Mononuclear cell (primary cell): ENCODE measurements at regions not wholly inside any gene's neighbourhood (a gene's known extent, or its start where the extent isn't known, plus 50 kb on each side); places are given as distances from the start of the nearest gene placed in this dataset.
A peak's percentile ranks its signal among the peaks of the same experiment; 100 is the strongest.

Experiments used
- H3K27me3 ChIP-seq: 2 replicates; pipeline ENCODE4 v1.6.0; 2011; ENCODE audit warnings: low read length, control low read depth; ENCODE audit not compliant: insufficient read depth
- H3K4me1 ChIP-seq: 2 replicates; pipeline ENCODE4 v1.5.1; 2011; ENCODE audit warnings: mild to moderate bottlenecking, low read length, control low read depth; ENCODE audit not compliant: insufficient read depth
- H3K4me3 ChIP-seq: 2 replicates; pipeline ENCODE4 v1.5.1; 2011; ENCODE audit warnings: mild to moderate bottlenecking, low read length, moderate library complexity
- H3K9me3 ChIP-seq: 2 replicates; pipeline ENCODE4 v1.5.1; 2011; ENCODE audit warnings: low read depth, mild to moderate bottlenecking, control low read depth, low read length

GRCh38 chr18:38941711-38942561 is 1376.3 kb upstream of the CELF4 start:
- peaks cover 4% of the 10 kb centered on the region for H3K9me3 ChIP-seq
- peaks cover 4% of the 10 kb centered on the region for H3K4me1 ChIP-seq
- no peak overlapping the region for H3K4me3 ChIP-seq
- H3K27me3 ChIP-seq = no peaks in the 10 kb centered on the region

GRCh38 chr18:38940863-38941531 is 1375.4 kb upstream of the CELF4 start:
- H3K27me3 ChIP-seq = no peaks in the 10 kb centered on the region
- peaks cover 4% of the 10 kb centered on the region for H3K9me3 ChIP-seq
- peak overlapping the region; percentile 28 for H3K4me3 ChIP-seq

GRCh38 chr18:38940475-38940862 is 1374.9 kb upstream of the CELF4 start:
- Histone ChIP-seq H3K9me3 (peaks cover 4% of the 10 kb centered on the region), H3K4me1 (peaks cover 4% of the 10 kb centered on the region), H3K27me3 (no peaks in the 10 kb centered on the region), H3K4me3 (no peak overlapping the region)

More at GRCh38 chr18:38940863-38941531, 1375.4 kb upstream of the CELF4 start:
- H3K4me1 ChIP-seq = peaks cover 4% of the 10 kb centered on the region

DNA sequence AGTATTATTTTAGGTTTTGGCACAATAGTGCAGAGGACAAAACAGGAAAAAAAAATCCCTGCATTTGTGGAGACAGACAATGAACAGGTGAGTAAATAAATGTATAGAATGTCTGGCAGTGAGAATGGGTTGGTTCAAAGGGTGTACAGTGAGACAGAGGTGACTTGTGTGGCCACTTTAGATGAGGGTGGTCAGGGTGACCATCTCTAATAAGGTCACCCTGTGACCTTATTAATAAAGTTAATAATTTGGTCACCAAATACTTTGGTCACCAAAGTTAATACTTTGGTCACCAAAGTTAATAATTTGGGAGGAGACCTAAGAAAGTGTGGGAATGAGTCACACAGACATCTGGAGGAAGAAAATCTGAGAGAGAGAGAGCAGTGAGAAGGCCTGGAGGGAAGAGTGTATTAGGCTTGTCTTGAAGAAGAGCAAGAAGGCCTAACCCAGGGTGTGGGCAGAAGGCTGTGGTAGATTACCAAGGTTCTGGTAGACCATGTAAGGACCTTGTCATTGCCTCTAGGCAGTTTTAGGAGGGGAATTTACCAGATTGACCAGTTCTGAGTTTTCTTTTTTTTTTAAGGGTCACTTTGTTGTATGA is 1368.4 kb upstream of the CELF4 start:
- Histone ChIP-seq H3K9me3 (no peaks in the 10 kb centered on the region), H3K27me3 (no peaks in the 10 kb centered on the region), H3K4me3 (no peak overlapping the region), H3K4me1 (no peaks in the 10 kb centered on the region)

DNA sequence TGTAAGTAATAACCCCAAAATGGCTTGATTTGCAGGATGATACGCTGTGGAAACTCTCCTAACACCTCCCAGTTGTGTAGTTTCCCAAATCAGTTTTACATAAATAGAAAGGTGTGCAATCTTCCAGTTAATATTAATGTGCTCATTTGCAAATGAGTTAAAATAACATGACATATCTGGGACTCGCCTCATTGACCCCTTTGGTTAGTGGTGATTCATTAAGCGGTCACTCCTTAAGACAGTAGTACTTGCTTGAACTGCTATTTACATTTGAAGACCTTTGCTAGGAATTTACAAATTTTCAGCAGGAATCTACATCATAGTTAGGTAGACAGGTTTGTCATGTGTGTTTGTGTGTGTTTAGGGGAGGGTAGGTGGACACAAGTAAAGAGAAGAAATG is 1367.7 kb upstream of the CELF4 start:
- Histone ChIP-seq H3K4me3 (no peak overlapping the region), H3K4me1 (no peaks in the 10 kb centered on the region), H3K27me3 (no peaks in the 10 kb centered on the region), H3K9me3 (no peaks in the 10 kb centered on the region)

- no peaks in the 10 kb centered on the region for H3K27me3 ChIP-seq
- H3K9me3 ChIP-seq = no peaks in the 10 kb centered on the region
- no peak overlapping the region for H3K4me3 ChIP-seq
- no peaks in the 10 kb centered on the region for H3K4me1 ChIP-seq
These were observed 1367.2 kb upstream of the CELF4 start for GRCh38 chr18:38932752-38933151.

- H3K4me1 ChIP-seq = no peaks in the 10 kb centered on the region
These were observed 1366.1 kb upstream of the CELF4 start for GRCh38 chr18:38931754-38932050.

GRCh38 chr18:38930881-38931753 is 1365.5 kb upstream of the CELF4 start:
- no peak overlapping the region for H3K4me3 ChIP-seq
- no peaks in the 10 kb centered on the region for H3K27me3 ChIP-seq
- no peaks in the 10 kb centered on the region for H3K4me1 ChIP-seq
- H3K9me3 ChIP-seq = no peaks in the 10 kb centered on the region

More at GRCh38 chr18:38931754-38932050, 1366.1 kb upstream of the CELF4 start:
- Histone ChIP-seq H3K4me3 (no peak overlapping the region), H3K27me3 (no peaks in the 10 kb centered on the region), H3K9me3 (no peaks in the 10 kb centered on the region)

GRCh38 chr18:38923540-38923939 is 1357.9 kb upstream of the CELF4 start:
- Histone ChIP-seq H3K4me3 (no peak overlapping the region), H3K27me3 (no peaks in the 10 kb centered on the region), H3K9me3 (no peaks in the 10 kb centered on the region), H3K4me1 (no peaks in the 10 kb centered on the region)

- H3K9me3 ChIP-seq = no peaks in the 10 kb centered on the region
- H3K4me1 ChIP-seq = no peaks in the 10 kb centered on the region
These were observed 1357.5 kb upstream of the CELF4 start for GRCh38 chr18:38923126-38923525.

DNA sequence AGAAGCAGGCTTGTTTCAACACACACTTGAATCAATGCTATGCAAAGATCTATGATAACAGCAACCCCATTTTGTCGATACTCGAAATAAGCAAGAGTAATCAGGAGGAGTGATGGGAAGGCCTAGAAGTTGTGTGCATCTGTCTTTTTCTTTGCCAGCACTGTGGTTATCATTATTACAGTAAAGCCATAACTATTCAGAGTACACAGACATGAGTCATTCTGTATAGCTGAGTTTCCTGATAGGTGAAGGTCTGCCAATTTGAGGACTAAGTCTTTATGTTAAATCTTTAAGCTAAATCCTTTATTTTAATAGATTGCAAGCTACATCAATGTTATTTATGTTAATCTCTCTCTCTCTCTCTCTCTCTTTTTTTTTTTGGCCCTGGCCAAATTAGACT is 1344.4 kb upstream of the CELF4 start:
- no peaks in the 10 kb centered on the region for H3K9me3 ChIP-seq

More at GRCh38 chr18:38923126-38923525, 1357.5 kb upstream of the CELF4 start:
- Histone ChIP-seq H3K4me3 (no peak overlapping the region), H3K27me3 (no peaks in the 10 kb centered on the region)

DNA sequence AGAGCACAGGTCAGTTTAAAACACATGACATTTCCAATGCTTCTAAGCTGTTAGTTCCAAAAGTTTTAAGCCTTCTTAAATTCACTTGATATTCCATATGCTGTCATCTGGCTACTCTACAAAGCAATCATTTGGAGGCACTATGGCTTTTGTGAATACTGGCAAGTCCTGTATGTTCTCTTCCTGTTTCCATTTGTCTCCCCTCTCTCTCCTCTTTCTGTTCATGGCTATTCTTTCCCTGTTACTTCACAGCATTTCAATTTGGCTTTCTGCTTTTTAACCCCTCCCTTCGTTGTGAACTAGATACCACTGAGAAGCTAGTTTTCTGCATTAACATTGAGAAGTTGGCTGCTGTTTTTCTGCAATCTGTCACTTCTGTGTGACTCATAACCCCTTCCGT is 1337.2 kb upstream of the CELF4 start:
- no peaks in the 10 kb centered on the region for H3K4me1 ChIP-seq
- H3K27me3 ChIP-seq = no peaks in the 10 kb centered on the region
- H3K4me3 ChIP-seq = no peak overlapping the region
- H3K9me3 ChIP-seq = no peaks in the 10 kb centered on the region

More for the DNA sequence above, 1344.4 kb upstream of the CELF4 start:
- no peaks in the 10 kb centered on the region for H3K4me1 ChIP-seq
- no peaks in the 10 kb centered on the region for H3K27me3 ChIP-seq
- no peak overlapping the region for H3K4me3 ChIP-seq

DNA sequence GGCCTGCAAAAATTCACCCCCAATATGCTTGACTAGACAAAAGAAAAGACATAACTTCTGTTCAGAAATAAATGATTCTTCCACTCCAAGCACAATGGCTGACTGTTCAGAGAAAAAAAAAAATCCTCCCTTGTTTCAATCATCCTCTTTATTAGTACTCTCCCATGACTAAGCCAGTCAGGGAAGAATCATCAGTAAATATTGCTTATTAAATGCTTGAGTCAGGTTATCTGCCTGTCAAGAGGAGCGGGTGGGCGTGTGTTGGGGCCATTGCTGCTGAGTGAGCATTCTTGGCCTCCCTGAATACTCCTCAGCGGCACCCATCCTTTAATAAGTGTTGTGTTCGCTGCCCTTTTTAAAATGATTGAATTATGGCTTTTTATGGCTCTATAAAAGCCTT is 1334.8 kb upstream of the CELF4 start:
- Histone ChIP-seq H3K27me3 (no peaks in the 10 kb centered on the region), H3K4me1 (no peaks in the 10 kb centered on the region), H3K4me3 (no peak overlapping the region), H3K9me3 (no peaks in the 10 kb centered on the region)

DNA sequence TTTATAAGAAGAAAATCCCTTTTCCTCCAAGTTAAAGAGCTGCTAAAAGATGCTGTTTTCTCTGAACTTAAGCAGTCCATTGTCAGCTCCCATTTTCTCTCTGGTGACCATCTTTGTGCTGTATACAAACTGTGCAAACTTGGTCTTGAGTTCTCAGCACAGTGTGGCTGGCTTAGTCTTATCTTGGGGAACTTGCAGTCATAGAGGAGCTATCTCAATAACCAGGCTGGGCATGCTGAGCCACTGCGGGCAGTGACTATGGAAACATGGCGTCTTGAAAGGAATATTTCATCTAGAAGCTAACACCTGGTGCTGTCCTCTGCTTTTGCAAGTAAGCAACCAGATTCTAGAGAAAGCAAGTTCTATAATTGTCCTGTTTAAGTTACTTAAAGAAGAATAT is 1334.4 kb upstream of the CELF4 start:
- Histone ChIP-seq H3K4me3 (no peak overlapping the region), H3K27me3 (no peaks in the 10 kb centered on the region), H3K9me3 (no peaks in the 10 kb centered on the region), H3K4me1 (no peaks in the 10 kb centered on the region)

DNA sequence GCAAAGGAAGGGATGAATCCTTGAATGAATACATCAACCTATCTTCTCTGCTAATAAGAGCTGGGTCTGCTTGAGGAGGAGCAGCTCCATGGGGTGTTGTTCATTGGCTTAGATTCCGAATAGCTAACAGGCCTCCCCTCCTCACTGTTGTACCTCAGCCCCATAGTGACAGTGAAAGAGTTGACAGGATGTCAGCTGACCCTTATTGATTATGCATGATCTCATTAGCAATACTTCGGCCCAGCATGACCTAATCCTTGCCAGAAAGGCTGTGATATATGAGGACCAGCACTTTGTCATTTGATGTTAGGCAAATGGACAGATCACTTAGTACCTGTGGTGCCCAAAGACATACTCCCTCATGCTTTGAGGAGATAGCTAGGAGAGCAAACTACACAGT is 1333.7 kb upstream of the CELF4 start:
- H3K4me3 ChIP-seq = no peak overlapping the region
- H3K27me3 ChIP-seq = no peaks in the 10 kb centered on the region
- H3K9me3 ChIP-seq = no peaks in the 10 kb centered on the region
- no peaks in the 10 kb centered on the region for H3K4me1 ChIP-seq
